ENCODE measurements at regions not wholly inside any gene's neighbourhood (a gene's known extent, or its start where the extent isn't known, plus 50 kb on each side); places are given as distances from the start of the nearest gene placed in this dataset.
A peak's percentile ranks its signal among the peaks of the same experiment; 100 is the strongest.
"Not testable (repeated sequence)": the region's sequence is repeated elsewhere in the genome, so short reads cannot be mapped to it uniquely, and the experiment has no call there.

GRCh38 chr2:126145752-126146151 is 510.2 kb upstream of the GYPC start:
- DNase-seq = no peak

GRCh38 chr2:126154256-126154785 is 501.6 kb upstream of the GYPC start:
- no peak for DNase-seq

GRCh38 chr2:126160950-126161349 is 495.0 kb upstream of the GYPC start:
- not testable (repeated sequence) for DNase-seq

- no peak for DNase-seq
These were observed 483.2 kb upstream of the GYPC start for GRCh38 chr2:126172631-126173184.

- no peak for DNase-seq
These were observed 480.7 kb upstream of the GYPC start for GRCh38 chr2:126175222-126175621.

GRCh38 chr2:126177479-126177878 is 478.5 kb upstream of the GYPC start:
- no peak for DNase-seq

GRCh38 chr2:126187668-126188067 is 468.3 kb upstream of the GYPC start:
- no peak for DNase-seq

GRCh38 chr2:126189527-126189926 is 466.4 kb upstream of the GYPC start:
- DNase-seq = no peak

GRCh38 chr2:126200538-126200937 is 455.4 kb upstream of the GYPC start:
- DNase-seq = no peak

GRCh38 chr2:126208266-126208665 is 447.7 kb upstream of the GYPC start:
- DNase-seq = no peak

- DNase-seq = no peak
These were observed 443.2 kb upstream of the GYPC start for GRCh38 chr2:126212735-126213134.

- DNase-seq = no peak
These were observed 436.9 kb upstream of the GYPC start for GRCh38 chr2:126219081-126219480.

- no peak for DNase-seq
These were observed 435.6 kb upstream of the GYPC start for GRCh38 chr2:126220331-126220730.

GRCh38 chr2:126221506-126221905 is 434.5 kb upstream of the GYPC start:
- DNase-seq = no peak

- DNase-seq = no peak
These were observed 433.7 kb upstream of the GYPC start for GRCh38 chr2:126222278-126222677.

- no peak for DNase-seq
These were observed 431.2 kb upstream of the GYPC start for GRCh38 chr2:126224776-126225175.

- DNase-seq = no peak
These were observed 428.7 kb upstream of the GYPC start for GRCh38 chr2:126227250-126227649.

- DNase-seq = no peak
These were observed 427.4 kb upstream of the GYPC start for GRCh38 chr2:126228531-126228930.

GRCh38 chr2:126238251-126238650 is 417.7 kb upstream of the GYPC start:
- no peak for DNase-seq

- no peak for DNase-seq
These were observed 416.5 kb upstream of the GYPC start for GRCh38 chr2:126239320-126239955.

GRCh38 chr2:126241001-126241400 is 415.0 kb upstream of the GYPC start:
- no peak for DNase-seq

- DNase-seq = no peak
These were observed 414.5 kb upstream of the GYPC start for GRCh38 chr2:126241411-126241810.

- DNase-seq = peak; percentile 15
These were observed 411.0 kb upstream of the GYPC start for GRCh38 chr2:126244937-126245336.

- DNase-seq = no peak
These were observed 402.3 kb upstream of the GYPC start for GRCh38 chr2:126253669-126254068.

GRCh38 chr2:126264625-126265024 is 391.3 kb upstream of the GYPC start:
- no peak for DNase-seq

Measured in activated CD4-positive, alpha-beta T cell treated with anti-CD3 and anti-CD28 coated beads, Interleukin-2, amount 50 U/mL, for 1 hour (primary cell).